ENCODE measurements at regions not wholly inside any gene's neighbourhood (a gene's known extent, or its start where the extent isn't known, plus 50 kb on each side); places are given as distances from the start of the nearest gene placed in this dataset.

GRCh38 chr13:105552078-105552477 lies 983.4 kb downstream of the EFNB2 start:
- no peaks in the 10 kb centered on the region for H3K27me3 Mint-ChIP-seq
- no peaks in the 10 kb centered on the region for H3K36me3 Mint-ChIP-seq
- peaks cover 4% of the 10 kb centered on the region for H3K9me3 Mint-ChIP-seq
- ATAC-seq = no peak
- no peaks in the 10 kb centered on the region for H3K4me1 Mint-ChIP-seq
- no peak overlapping the region for H3K27ac Mint-ChIP-seq
- H3K4me3 Mint-ChIP-seq = no peak overlapping the region

- Mint-ChIP-seq H3K36me3 (no peaks in the 10 kb centered on the region), H3K27me3 (no peaks in the 10 kb centered on the region), H3K9me3 (no peaks in the 10 kb centered on the region), H3K4me3 (no peak overlapping the region), H3K27ac (no peak overlapping the region), H3K4me1 (no peaks in the 10 kb centered on the region)
- no peak for ATAC-seq
Observed at GRCh38 chr13:105547851-105548250, 987.6 kb downstream of the EFNB2 start.

GRCh38 chr13:105545811-105546210 lies 989.7 kb downstream of the EFNB2 start:
- no peak for ATAC-seq
- Mint-ChIP-seq H3K27me3 (no peaks in the 10 kb centered on the region), H3K4me1 (no peaks in the 10 kb centered on the region), H3K9me3 (no peaks in the 10 kb centered on the region), H3K27ac (no peak overlapping the region), H3K4me3 (no peak overlapping the region), H3K36me3 (no peaks in the 10 kb centered on the region)

- Mint-ChIP-seq H3K9me3 (no peaks in the 10 kb centered on the region), H3K27ac (no peak overlapping the region), H3K4me3 (no peak overlapping the region), H3K36me3 (no peaks in the 10 kb centered on the region), H3K27me3 (no peaks in the 10 kb centered on the region), H3K4me1 (no peaks in the 10 kb centered on the region)
- no peak for ATAC-seq
Observed at GRCh38 chr13:105543742-105544141, 991.7 kb downstream of the EFNB2 start.

GRCh38 chr13:105541565-105541964 lies 993.9 kb downstream of the EFNB2 start:
- ATAC-seq = no peak
- no peaks in the 10 kb centered on the region for H3K9me3 Mint-ChIP-seq
- H3K27me3 Mint-ChIP-seq = no peaks in the 10 kb centered on the region
- no peaks in the 10 kb centered on the region for H3K36me3 Mint-ChIP-seq
- no peaks in the 10 kb centered on the region for H3K4me1 Mint-ChIP-seq
- H3K4me3 Mint-ChIP-seq = no peak overlapping the region
- H3K27ac Mint-ChIP-seq = no peak overlapping the region

- Mint-ChIP-seq H3K9me3 (peaks cover 3% of the 10 kb centered on the region), H3K27ac (no peak overlapping the region), H3K4me3 (no peak overlapping the region), H3K36me3 (no peaks in the 10 kb centered on the region), H3K27me3 (no peaks in the 10 kb centered on the region), H3K4me1 (no peaks in the 10 kb centered on the region)
- no peak for ATAC-seq
Observed at GRCh38 chr13:105538346-105538745, 997.1 kb downstream of the EFNB2 start.

GRCh38 chr13:105537113-105537512 lies 998.3 kb downstream of the EFNB2 start:
- ATAC-seq = no peak
- Mint-ChIP-seq H3K36me3 (no peaks in the 10 kb centered on the region), H3K27ac (no peak overlapping the region), H3K4me3 (no peak overlapping the region), H3K4me1 (no peaks in the 10 kb centered on the region), H3K27me3 (no peaks in the 10 kb centered on the region), H3K9me3 (peaks cover 3% of the 10 kb centered on the region)

- no peaks in the 10 kb centered on the region for H3K4me1 Mint-ChIP-seq
- H3K27me3 Mint-ChIP-seq = no peaks in the 10 kb centered on the region
- ATAC-seq = no peak
- H3K9me3 Mint-ChIP-seq = peaks cover 3% of the 10 kb centered on the region
- no peaks in the 10 kb centered on the region for H3K36me3 Mint-ChIP-seq
- H3K27ac Mint-ChIP-seq = no peak overlapping the region
- no peak overlapping the region for H3K4me3 Mint-ChIP-seq
Observed at GRCh38 chr13:105530468-105530867, 1005.0 kb downstream of the EFNB2 start.

- no peaks in the 10 kb centered on the region for H3K27me3 Mint-ChIP-seq
- H3K36me3 Mint-ChIP-seq = no peaks in the 10 kb centered on the region
- no peaks in the 10 kb centered on the region for H3K4me1 Mint-ChIP-seq
- H3K9me3 Mint-ChIP-seq = no peaks in the 10 kb centered on the region
- H3K4me3 Mint-ChIP-seq = no peak overlapping the region
- H3K27ac Mint-ChIP-seq = no peak overlapping the region
- ATAC-seq = no peak
Observed at GRCh38 chr13:105527127-105527526, 1008.3 kb downstream of the EFNB2 start.

- peaks cover 3% of the 10 kb centered on the region for H3K9me3 Mint-ChIP-seq
- no peaks in the 10 kb centered on the region for H3K4me1 Mint-ChIP-seq
- no peak overlapping the region for H3K27ac Mint-ChIP-seq
- no peaks in the 10 kb centered on the region for H3K36me3 Mint-ChIP-seq
- no peak overlapping the region for H3K4me3 Mint-ChIP-seq
- H3K27me3 Mint-ChIP-seq = no peaks in the 10 kb centered on the region
- no peak for ATAC-seq
Observed at GRCh38 chr13:105519771-105520170, 1015.7 kb downstream of the EFNB2 start.

GRCh38 chr13:105518086-105518485 lies 1017.4 kb downstream of the EFNB2 start:
- no peak for ATAC-seq
- no peak overlapping the region for H3K4me3 Mint-ChIP-seq
- no peak overlapping the region for H3K27ac Mint-ChIP-seq
- no peaks in the 10 kb centered on the region for H3K4me1 Mint-ChIP-seq
- H3K9me3 Mint-ChIP-seq = peaks cover 3% of the 10 kb centered on the region
- H3K27me3 Mint-ChIP-seq = no peaks in the 10 kb centered on the region
- no peaks in the 10 kb centered on the region for H3K36me3 Mint-ChIP-seq

- H3K9me3 Mint-ChIP-seq = peaks cover 3% of the 10 kb centered on the region
- H3K4me1 Mint-ChIP-seq = no peaks in the 10 kb centered on the region
- no peaks in the 10 kb centered on the region for H3K27me3 Mint-ChIP-seq
- H3K27ac Mint-ChIP-seq = no peak overlapping the region
- ATAC-seq = no peak
- no peak overlapping the region for H3K4me3 Mint-ChIP-seq
- H3K36me3 Mint-ChIP-seq = no peaks in the 10 kb centered on the region
Observed at GRCh38 chr13:105514401-105514800, 1021.1 kb downstream of the EFNB2 start.

GRCh38 chr13:105513448-105513847 lies 1022.0 kb downstream of the EFNB2 start:
- H3K36me3 Mint-ChIP-seq = no peaks in the 10 kb centered on the region
- no peaks in the 10 kb centered on the region for H3K27me3 Mint-ChIP-seq
- ATAC-seq = no peak
- peaks cover 3% of the 10 kb centered on the region for H3K9me3 Mint-ChIP-seq
- H3K4me1 Mint-ChIP-seq = no peaks in the 10 kb centered on the region
- no peak overlapping the region for H3K4me3 Mint-ChIP-seq
- no peak overlapping the region for H3K27ac Mint-ChIP-seq

GRCh38 chr13:105509981-105510762 lies 1025.3 kb downstream of the EFNB2 start:
- H3K4me3 Mint-ChIP-seq = no peak overlapping the region

GRCh38 chr13:105506463-105506862 lies 1029.0 kb downstream of the EFNB2 start:
- Mint-ChIP-seq H3K4me3 (no peak overlapping the region), H3K4me1 (no peaks in the 10 kb centered on the region), H3K36me3 (no peaks in the 10 kb centered on the region), H3K27ac (no peak overlapping the region), H3K27me3 (no peaks in the 10 kb centered on the region), H3K9me3 (no peaks in the 10 kb centered on the region)
- peak; percentile 31 for ATAC-seq

More at GRCh38 chr13:105509981-105510762, 1025.3 kb downstream of the EFNB2 start:
- ATAC-seq = no peak
- Mint-ChIP-seq H3K27ac (no peak overlapping the region), H3K36me3 (no peaks in the 10 kb centered on the region), H3K9me3 (no peaks in the 10 kb centered on the region), H3K27me3 (no peaks in the 10 kb centered on the region), H3K4me1 (no peaks in the 10 kb centered on the region)

- H3K4me1 Mint-ChIP-seq = no peaks in the 10 kb centered on the region
- no peaks in the 10 kb centered on the region for H3K36me3 Mint-ChIP-seq
- H3K27me3 Mint-ChIP-seq = no peaks in the 10 kb centered on the region
- no peak overlapping the region for H3K4me3 Mint-ChIP-seq
- H3K27ac Mint-ChIP-seq = no peak overlapping the region
- peaks cover 2% of the 10 kb centered on the region for H3K9me3 Mint-ChIP-seq
- no peak for ATAC-seq
Observed at GRCh38 chr13:105502193-105502592, 1033.3 kb downstream of the EFNB2 start.
